RWPE2 (cell line): ENCODE measurements at regions not wholly inside any gene's neighbourhood (a gene's known extent, or its start where the extent isn't known, plus 50 kb on each side); places are given as distances from the start of the nearest gene placed in this dataset.

Experiments
- ATAC-seq: fragments of 200-7000 bp; cut with Tn5 transposase; 3 replicates; pipeline ENCODE4 v1.9.1; 2021; ENCODE audit warnings: low read depth
- DNase-seq: peaks from one replicate; pipeline ENCODE4 v3.0.0-alpha.2; 2020; ENCODE audit warnings: low spot score
- H3K27ac ChIP-seq: fragments of 450-650 bp; 2 replicates; pipeline ENCODE4 v1.5.1; 2017; ENCODE audit warnings: mild to moderate bottlenecking; ENCODE audit not compliant: poor library complexity, severe bottlenecking
- H3K27me3 ChIP-seq: fragments of 250-450 bp; sonication (Bioruptor Pico); 2 replicates; pipeline ENCODE4 v1.5.1; 2021; ENCODE audit warnings: mild to moderate bottlenecking, moderate library complexity; ENCODE audit not compliant: insufficient read depth, poor library complexity, severe bottlenecking
- H3K36me3 ChIP-seq: fragments of 250-450 bp; sonication (Bioruptor Pico); 2 replicates; pipeline ENCODE4 v1.5.1; 2020; ENCODE audit warnings: low read depth, mild to moderate bottlenecking, moderate library complexity
- H3K4me1 ChIP-seq: fragments of 250-450 bp; sonication (Bioruptor Pico); 2 replicates; pipeline ENCODE4 v1.5.1; 2021; ENCODE audit warnings: mild to moderate bottlenecking, moderate library complexity; ENCODE audit not compliant: insufficient read depth, poor library complexity, severe bottlenecking
- H3K4me3 ChIP-seq: fragments of 250-450 bp; sonication (Bioruptor Pico); 2 replicates; pipeline ENCODE4 v1.5.1; 2021; ENCODE audit warnings: mild to moderate bottlenecking, moderate library complexity; ENCODE audit not compliant: severe bottlenecking
- H3K9me3 ChIP-seq: fragments of 250-450 bp; sonication (Bioruptor Pico); 2 replicates; pipeline ENCODE4 v1.5.1; 2021; ENCODE audit warnings: mild to moderate bottlenecking, moderate library complexity; ENCODE audit not compliant: severe bottlenecking
- CTCF ChIP-seq: fragments of 450-650 bp; IDR thresholded peaks from one replicate; pipeline ENCODE4 v1.5.1; 2017; ENCODE audit warnings: mild to moderate bottlenecking, moderate library complexity; ENCODE audit not compliant: poor library complexity, severe bottlenecking

- DNase-seq (no peak), ATAC-seq (no peak)
- Histone ChIP-seq H3K36me3 (no peaks in the 10 kb centered on the region), H3K27ac (no peak overlapping the region), H3K4me3 (no peak overlapping the region), H3K27me3 (peaks cover 5% of the 10 kb centered on the region), H3K9me3 (no peaks in the 10 kb centered on the region), H3K4me1 (no peaks in the 10 kb centered on the region)
- TF ChIP-seq CTCF, result no peak
Observed at GRCh38 chr2:228407821-228408220, 226.3 kb upstream of the SPHKAP start.

GRCh38 chr2:228401065-228401912 is 219.8 kb upstream of the SPHKAP start:
- DNase-seq, result no peak
- no peak for TF ChIP-seq CTCF

GRCh38 chr2:228387776-228388175 is 206.3 kb upstream of the SPHKAP start:
- Histone ChIP-seq H3K4me3 (no peak overlapping the region), H3K27me3 (no peaks in the 10 kb centered on the region), H3K4me1 (no peaks in the 10 kb centered on the region), H3K27ac (no peak overlapping the region), H3K9me3 (no peaks in the 10 kb centered on the region), H3K36me3 (no peaks in the 10 kb centered on the region)
- no peak for DNase-seq
- no peak for TF ChIP-seq CTCF
- ATAC-seq, result no peak

More at GRCh38 chr2:228401065-228401912, 219.8 kb upstream of the SPHKAP start:
- no peak for ATAC-seq
- Histone ChIP-seq H3K9me3 (no peaks in the 10 kb centered on the region), H3K27ac (no peak overlapping the region), H3K4me3 (no peak overlapping the region), H3K4me1 (no peaks in the 10 kb centered on the region), H3K27me3 (peaks cover 4% of the 10 kb centered on the region), H3K36me3 (no peaks in the 10 kb centered on the region)

GRCh38 chr2:228378696-228379425 is 197.4 kb upstream of the SPHKAP start:
- Histone ChIP-seq H3K4me1 (no peaks in the 10 kb centered on the region), H3K4me3 (no peak overlapping the region), H3K27ac (no peak overlapping the region), H3K36me3 (no peaks in the 10 kb centered on the region), H3K9me3 (no peaks in the 10 kb centered on the region), H3K27me3 (no peaks in the 10 kb centered on the region)
- ATAC-seq, result no peak
- no peak for TF ChIP-seq CTCF
- DNase-seq, result no peak
